ENCODE measurements at regions not wholly inside any gene's neighbourhood (a gene's known extent, or its start where the extent isn't known, plus 50 kb on each side); places are given as distances from the start of the nearest gene placed in this dataset.

DNA sequence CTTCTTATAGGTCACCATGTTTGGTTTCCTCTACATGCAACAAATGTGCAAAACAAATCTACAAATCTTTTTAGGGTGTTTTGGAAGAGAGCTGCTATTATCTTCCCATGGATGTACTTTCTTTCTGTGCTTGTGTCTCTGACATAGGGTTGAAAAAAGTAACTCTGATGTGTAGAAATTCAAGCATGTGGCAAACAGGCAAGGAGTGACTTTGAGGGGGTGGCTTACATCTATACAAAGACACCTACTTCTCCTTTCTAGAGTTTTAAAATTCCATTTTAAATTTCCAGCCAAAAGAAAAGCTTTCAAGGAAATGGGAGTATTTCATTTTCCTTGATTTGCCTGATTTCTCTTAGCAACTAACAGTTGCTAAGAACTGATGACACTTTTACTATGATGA, 904.8 kb upstream of the CELF4 start:
- CTCF ChIA-PET (ENCODE audit: partially characterized antibody) = no interaction called here
- Histone ChIP-seq H2BK15ac (ENCODE audit: low read length) (no peak overlapping the region), H3K27ac (ENCODE audit: low read depth, low read length) (no peak overlapping the region), H3K23ac (ENCODE audit: insufficient read length) (no peak overlapping the region), H3K18ac (ENCODE audit: extremely low read depth, low read length) (no peak overlapping the region), H4K91ac (replicated peaks; ENCODE audit: insufficient read length, low read length) (no peak overlapping the region), H4K5ac (ENCODE audit: insufficient read length, low read depth, low read length) (no peak overlapping the region), H2AFZ (ENCODE audit: low read length) (no peak overlapping the region), H3K4me1 (replicated peaks in 1 of 4; ENCODE audit: control insufficient read depth in 3 of 4, insufficient read depth in 4 of 4, low read length in 3 of 4) (no peaks in the 10 kb centered on the region), H4K20me1 (replicated peaks in 1 of 2; ENCODE audit: control insufficient read depth in 1 of 2, insufficient read depth in 2 of 2, low read length in 2 of 2) (no peaks in the 10 kb centered on the region), H2AK5ac (ENCODE audit: low read depth, low read length) (no peak overlapping the region), H3K9ac (replicated peaks in 1 of 4; ENCODE audit: extremely low read depth in 1 of 4, low read depth in 3 of 4, low read length in 3 of 4) (no peak overlapping the region), H2BK20ac (ENCODE audit: low read length) (no peak overlapping the region), H3K79me1 (ENCODE audit: low read depth, low read length) (no peaks in the 10 kb centered on the region), H2BK12ac (ENCODE audit: low read depth, low read length) (no peak overlapping the region), H3K23me2 (ENCODE audit: low read depth, low read length) (no peaks in the 10 kb centered on the region), H3K4me3 (ENCODE audit: extremely low read depth in 1 of 4, insufficient read depth in 2 of 4, low read depth in 3 of 4, low read length in 4 of 4) (no peak overlapping the region), H2BK5ac (ENCODE audit: low read depth, low read length) (no peak overlapping the region), H3K9me3 (ENCODE audit: insufficient read depth in 2 of 2, low read depth in 1 of 2, low read length in 1 of 2) (no peaks in the 10 kb centered on the region), H3K4me2 (ENCODE audit: insufficient read depth in 1 of 2, low read depth in 2 of 2, low read length in 2 of 2) (no peak overlapping the region), H2BK120ac (replicated peaks; ENCODE audit: low read depth, low read length) (no peak overlapping the region), H3K56ac (replicated peaks; ENCODE audit: insufficient read length, low read depth, low read length) (no peak overlapping the region), H3K36me3 (ENCODE audit: control insufficient read depth in 2 of 4, insufficient read depth in 4 of 4, low read length in 3 of 4) (no peaks in the 10 kb centered on the region), H3K27me3 (replicated peaks in 1 of 4; ENCODE audit: control insufficient read depth in 3 of 4, extremely low read depth in 1 of 4, insufficient read depth in 3 of 4, low read length in 3 of 4) (no peaks in the 10 kb centered on the region), H3K79me2 (ENCODE audit: control insufficient read depth in 1 of 2, insufficient read depth in 2 of 2, low read length in 2 of 2) (no peaks in the 10 kb centered on the region), H4K8ac (ENCODE audit: extremely low read depth, insufficient read depth, low read length) (no peak overlapping the region), H3K4ac (replicated peaks; ENCODE audit: insufficient read length, low read depth, low read length) (no peak overlapping the region), H3K14ac (ENCODE audit: insufficient read length) (no peak overlapping the region)
- FAIRE-seq = no peak
- DNase-seq (ENCODE audit: low read depth in 1 of 2, low spot score in 2 of 2) = no peak
- POLR2A ChIA-PET (ENCODE audit: partially characterized antibody) = no interaction called here
- no peak for TF ChIP-seq RNF2 (IDR thresholded peaks at IDR 0.05; ENCODE audit: borderline replicate concordance, low read depth, low read length, missing control alignments, poor library complexity, severe bottlenecking)
- no peak for TF ChIP-seq CREB1 (IDR thresholded peaks at IDR 0.05)
- TF ChIP-seq BACH1 (IDR thresholded peaks at IDR 0.05; ENCODE audit: low read length) = no peak
- TF ChIP-seq KDM4A (IDR thresholded peaks at IDR 0.05; ENCODE audit: low read depth, low read length, severe bottlenecking) = no peak
- no peak for TF ChIP-seq SP1 (IDR thresholded peaks at IDR 0.05; ENCODE audit: low read depth, low read length)
- no peak for TF ChIP-seq SRF (IDR thresholded peaks at IDR 0.05; ENCODE audit: low read depth, low read length)
- no peak for TF ChIP-seq SIRT6 (IDR thresholded peaks at IDR 0.05; ENCODE audit: low read length)
- no peak for TF ChIP-seq JUND (IDR thresholded peaks at IDR 0.05; ENCODE audit: low read length)

Measured in H1 (cell line).